LHCN-M2 (cell line): ENCODE measurements at regions not wholly inside any gene's neighbourhood (a gene's known extent, or its start where the extent isn't known, plus 50 kb on each side); places are given as distances from the start of the nearest gene placed in this dataset.
"Not testable (repeated sequence)": the region's sequence is repeated elsewhere in the genome, so short reads cannot be mapped to it uniquely, and the experiment has no call there.

ENCODE experiments used
- DNase-seq: peaks from one replicate; pipeline ENCODE4 v3.0.0-alpha.2; 2012; ENCODE audit warnings: low read depth

GRCh38 chr2:182634386-182634785 lies 81.7 kb upstream of the DNAJC10 start:
- DNase-seq = no peak

- no peak for DNase-seq
Observed at GRCh38 chr2:182636699-182637098, 79.4 kb upstream of the DNAJC10 start.

- DNase-seq = no peak
Observed at GRCh38 chr2:182638667-182639066, 77.4 kb upstream of the DNAJC10 start.

GRCh38 chr2:182639971-182640370 lies 76.1 kb upstream of the DNAJC10 start:
- no peak for DNase-seq

- peak; percentile 72 for DNase-seq
Observed at GRCh38 chr2:182642328-182642727, 73.7 kb upstream of the DNAJC10 start.

GRCh38 chr2:182646763-182647498 lies 69.1 kb upstream of the DNAJC10 start:
- no peak for DNase-seq

GRCh38 chr2:182647499-182647787 lies 68.6 kb upstream of the DNAJC10 start:
- DNase-seq = no peak

- peak; percentile 43 for DNase-seq
Observed at GRCh38 chr2:182649316-182649715, 66.7 kb upstream of the DNAJC10 start.

- peak; percentile 76 for DNase-seq
Observed at GRCh38 chr2:182650704-182651103, 65.4 kb upstream of the DNAJC10 start.

GRCh38 chr2:182652326-182652725 lies 63.7 kb upstream of the DNAJC10 start:
- DNase-seq = no peak

GRCh38 chr2:182655750-182656149 lies 60.3 kb upstream of the DNAJC10 start:
- no peak for DNase-seq

GRCh38 chr2:182664212-182664611 lies 51.8 kb upstream of the DNAJC10 start:
- no peak for DNase-seq

GRCh38 chr2:182665500-182665899 lies 50.6 kb upstream of the DNAJC10 start:
- DNase-seq = not testable (repeated sequence)
